Liver (tissue), 3 donors: ENCODE measurements at regions not wholly inside any gene's neighbourhood (a gene's known extent, or its start where the extent isn't known, plus 50 kb on each side); places are given as distances from the start of the nearest gene placed in this dataset.
"Not testable (repeated sequence)": the region's sequence is repeated elsewhere in the genome, so short reads cannot be mapped to it uniquely, and the experiment has no call there.

Source experiments
- GABPA ChIP-seq, 2 donors: IDR thresholded peaks in 1 of 2; conservative IDR thresholded peaks in 1 of 2; 2 replicates each; pipeline ENCODE4 v1.6.1; 2016; ENCODE audit warnings: antibody characterized with exemption in 2 of 2, mild to moderate bottlenecking in 1 of 2, moderate library complexity in 1 of 2
- TF ChIP-seq, protein P1 (sequence below): fragments of 150-350 bp; IDR thresholded peaks from 2 replicates; pipeline ENCODE4 v1.5.1; 2017; ENCODE audit warnings: improper control_type of control experiment, low read depth, low read length; ENCODE audit not compliant: missing input control
- donor health status: healthy.
- donor health status: healthy.

DNA sequence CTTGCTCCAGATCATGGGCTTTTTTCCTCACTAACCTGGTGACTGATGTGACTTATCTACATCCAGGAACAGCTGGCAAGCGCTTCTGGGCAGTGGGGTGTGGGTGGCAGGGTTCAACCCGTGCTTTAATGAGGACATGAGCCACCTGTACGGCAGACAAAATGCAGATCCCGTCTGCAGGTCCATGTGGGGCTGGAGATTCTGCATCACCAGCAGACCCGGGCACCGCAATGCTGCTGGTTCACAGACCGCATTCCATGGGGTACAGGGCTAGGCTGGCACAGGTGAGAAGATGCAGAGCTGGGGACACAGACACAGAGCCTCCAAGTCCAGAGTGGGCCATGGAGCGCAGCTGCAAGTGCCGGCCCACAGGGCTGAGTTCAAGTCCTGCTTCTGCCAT lies 204.0 kb downstream of the LAT start:
- TF ChIP-seq, protein P1, sequence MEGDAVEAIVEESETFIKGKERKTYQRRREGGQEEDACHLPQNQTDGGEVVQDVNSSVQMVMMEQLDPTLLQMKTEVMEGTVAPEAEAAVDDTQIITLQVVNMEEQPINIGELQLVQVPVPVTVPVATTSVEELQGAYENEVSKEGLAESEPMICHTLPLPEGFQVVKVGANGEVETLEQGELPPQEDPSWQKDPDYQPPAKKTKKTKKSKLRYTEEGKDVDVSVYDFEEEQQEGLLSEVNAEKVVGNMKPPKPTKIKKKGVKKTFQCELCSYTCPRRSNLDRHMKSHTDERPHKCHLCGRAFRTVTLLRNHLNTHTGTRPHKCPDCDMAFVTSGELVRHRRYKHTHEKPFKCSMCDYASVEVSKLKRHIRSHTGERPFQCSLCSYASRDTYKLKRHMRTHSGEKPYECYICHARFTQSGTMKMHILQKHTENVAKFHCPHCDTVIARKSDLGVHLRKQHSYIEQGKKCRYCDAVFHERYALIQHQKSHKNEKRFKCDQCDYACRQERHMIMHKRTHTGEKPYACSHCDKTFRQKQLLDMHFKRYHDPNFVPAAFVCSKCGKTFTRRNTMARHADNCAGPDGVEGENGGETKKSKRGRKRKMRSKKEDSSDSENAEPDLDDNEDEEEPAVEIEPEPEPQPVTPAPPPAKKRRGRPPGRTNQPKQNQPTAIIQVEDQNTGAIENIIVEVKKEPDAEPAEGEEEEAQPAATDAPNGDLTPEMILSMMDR, result not testable (repeated sequence)
- TF ChIP-seq GABPA (IDR thresholded peaks at IDR 0.05 in 1 of 2, conservative IDR thresholded peaks at IDR 0.05 in 1 of 2), result not testable (repeated sequence)
